Hindlimb muscle (tissue), 1 donor: ENCODE measurements at regions not wholly inside any gene's neighbourhood (a gene's known extent, or its start where the extent isn't known, plus 50 kb on each side); places are given as distances from the start of the nearest gene placed in this dataset.

Experiments
- DNase-seq: peaks from one replicate; pipeline ENCODE4 v3.0.0-alpha.2; 2013

DNA sequence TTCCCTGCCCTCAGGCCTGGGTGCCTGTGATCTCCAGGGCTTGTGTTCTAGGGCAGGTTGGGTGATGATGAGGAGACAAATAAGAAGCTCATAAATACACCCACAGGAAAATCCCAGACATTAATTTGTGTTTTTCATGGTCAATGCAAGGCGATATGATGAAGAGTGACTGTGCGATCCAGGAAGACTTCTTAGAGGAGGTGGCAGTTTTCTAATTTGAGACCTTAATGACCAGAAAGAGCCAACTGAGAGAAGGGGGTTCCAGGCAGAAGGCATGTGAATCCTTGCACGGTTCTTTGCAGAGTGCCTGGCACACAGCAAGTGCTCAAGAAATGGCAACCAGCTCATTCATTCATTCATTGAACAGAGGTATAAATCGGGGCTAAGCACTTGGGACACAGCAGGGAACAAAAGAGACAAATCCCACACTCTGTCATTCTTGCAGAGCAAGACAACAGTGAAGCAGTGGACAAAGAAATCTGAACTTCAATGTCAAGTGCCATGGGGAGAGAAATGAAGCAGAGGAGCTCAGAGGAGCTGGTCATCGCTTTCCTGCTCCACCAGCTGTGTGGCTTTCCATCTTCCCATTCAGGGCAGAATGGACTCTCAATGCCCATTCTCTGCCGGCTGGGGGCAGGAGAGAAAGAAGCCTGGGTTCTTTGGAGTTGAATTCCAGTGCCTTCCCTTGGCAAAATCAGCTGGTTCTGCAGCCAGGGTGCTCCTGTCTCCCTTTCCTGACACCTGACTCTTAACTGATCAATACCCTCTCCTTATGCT lies 128.3 kb downstream of the AACS start:
- no peak for DNase-seq

- DNase-seq: no peak
Observed at GRCh38 chr12:125194163-125194773, 129.0 kb downstream of the AACS start.

- DNase-seq: no peak
Observed at GRCh38 chr12:125194987-125195386, 129.8 kb downstream of the AACS start.

DNA sequence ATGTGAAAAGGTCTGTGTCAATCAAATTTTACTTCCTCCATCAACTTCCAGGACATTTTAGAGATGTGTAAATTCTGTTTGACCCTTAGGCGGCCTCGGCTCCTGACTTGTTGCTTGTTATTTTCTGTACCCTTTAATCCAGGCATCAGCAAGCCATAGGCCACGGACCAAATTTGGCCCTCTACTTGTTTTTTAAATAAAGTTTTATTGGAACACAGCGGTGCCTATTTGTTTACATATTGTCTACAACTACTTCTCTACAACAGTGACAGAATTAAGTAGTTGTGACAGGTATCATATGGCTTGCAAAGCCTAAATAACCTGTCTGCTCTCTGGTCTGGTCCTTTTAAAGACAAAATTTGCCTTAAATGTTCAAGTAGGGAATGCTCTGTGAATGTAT lies 132.1 kb downstream of the AACS start:
- no peak for DNase-seq

DNA sequence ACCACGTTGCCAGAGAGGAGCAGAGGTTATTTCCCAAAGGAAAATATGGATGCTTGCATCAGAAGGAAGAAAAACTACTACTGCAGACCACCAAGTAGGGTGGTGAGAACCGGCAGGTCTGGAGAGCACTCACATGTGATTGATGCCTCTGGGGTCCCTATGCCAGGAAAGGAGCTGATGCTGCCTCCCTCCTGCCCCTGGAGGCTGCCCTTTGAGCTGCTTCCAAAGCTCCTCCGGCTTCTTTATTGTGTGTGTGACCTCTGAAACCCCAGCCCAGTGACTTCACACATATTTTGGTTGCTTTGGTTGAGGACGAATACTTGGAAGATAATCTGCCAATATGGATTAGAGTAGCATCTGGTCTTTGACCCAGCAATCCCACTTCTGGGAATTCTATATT lies 133.4 kb downstream of the AACS start:
- DNase-seq: no peak

GRCh38 chr12:125201090-125201489 lies 135.9 kb downstream of the AACS start:
- no peak for DNase-seq

DNA sequence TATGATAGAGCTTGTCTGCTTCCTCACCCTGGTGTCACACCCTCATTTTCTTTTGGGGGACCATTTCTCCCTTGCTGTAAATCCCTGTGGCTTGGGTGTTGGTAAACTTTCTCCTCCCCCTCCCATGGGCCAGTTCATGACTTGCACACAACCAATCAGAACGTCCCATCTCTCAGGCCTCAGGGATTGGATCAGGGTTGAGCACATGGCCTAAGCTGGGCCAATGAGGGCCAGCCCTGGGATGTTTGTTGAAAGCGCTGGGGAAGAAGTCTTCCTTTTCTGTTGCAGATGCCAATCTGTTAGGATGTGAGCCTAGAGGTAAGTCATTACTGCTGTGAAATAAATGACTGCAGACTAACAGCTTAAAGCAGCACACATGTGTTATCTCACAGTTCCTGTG lies 136.7 kb downstream of the AACS start:
- DNase-seq: no peak

- DNase-seq: no peak
Observed at GRCh38 chr12:125202421-125202820, 137.2 kb downstream of the AACS start.

GRCh38 chr12:125203145-125203765 lies 138.0 kb downstream of the AACS start:
- DNase-seq: no peak

DNA sequence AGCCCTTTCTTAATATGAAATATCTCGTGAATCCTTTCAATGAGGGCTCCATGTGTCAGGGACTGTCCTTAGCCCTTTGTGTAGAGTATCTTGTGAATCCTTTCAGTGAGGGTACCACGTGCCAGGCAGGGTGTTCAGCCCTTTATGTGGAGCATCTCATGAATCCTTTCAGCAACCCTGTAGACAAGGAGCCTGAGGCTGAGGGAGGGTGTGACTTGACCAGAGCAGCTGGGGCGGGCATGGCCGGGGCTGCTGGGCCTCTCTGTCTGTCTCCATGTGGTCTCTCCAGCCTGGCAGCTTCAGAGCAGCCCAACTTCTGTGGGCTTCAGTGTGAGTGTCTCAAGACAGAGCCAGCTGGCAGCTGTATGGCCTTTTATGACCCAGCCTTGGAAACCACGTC lies 140.2 kb downstream of the AACS start:
- DNase-seq: no peak

GRCh38 chr12:125206711-125207110 lies 141.5 kb downstream of the AACS start:
- no peak for DNase-seq

DNA sequence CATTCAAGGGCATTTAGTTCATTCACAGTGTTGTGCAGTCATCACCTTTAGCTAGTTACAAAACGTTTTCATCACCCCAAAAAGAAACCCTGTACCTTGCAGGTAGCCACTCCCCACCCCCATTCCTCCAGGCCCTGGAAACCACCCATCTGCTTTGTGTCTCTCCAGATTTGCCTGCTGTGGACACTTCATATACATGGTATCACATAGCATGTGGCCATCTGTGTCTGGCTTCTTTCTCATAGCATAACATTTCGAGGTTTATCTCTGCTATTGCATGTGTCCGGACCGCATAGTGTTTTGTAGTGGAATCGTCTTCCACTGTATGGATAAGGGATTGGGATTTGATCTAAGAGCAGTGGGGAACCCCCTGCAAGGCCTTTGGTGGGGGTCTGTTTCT lies 143.1 kb downstream of the AACS start:
- no peak for DNase-seq

DNA sequence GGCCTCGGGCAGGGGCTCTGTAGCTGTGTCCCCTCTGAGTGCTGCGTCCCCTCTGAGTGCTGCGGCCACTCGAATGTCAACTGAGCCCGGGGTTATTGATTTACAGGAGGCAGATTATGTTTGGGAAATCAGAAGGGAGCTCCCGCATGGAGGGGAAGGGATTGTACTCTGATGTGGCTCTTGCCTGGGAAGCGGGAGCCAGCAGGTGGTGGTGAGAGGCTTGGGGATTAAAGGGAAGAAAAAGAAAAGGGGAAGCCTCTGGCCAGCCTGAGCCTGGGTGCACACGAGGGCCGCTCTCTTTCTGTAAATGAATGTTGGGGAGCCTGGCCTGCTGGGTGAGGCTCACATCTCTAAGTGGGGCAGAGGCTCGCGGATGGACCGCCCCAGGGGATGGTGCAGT lies 143.7 kb downstream of the AACS start:
- DNase-seq: no peak

- DNase-seq: no peak
Observed at GRCh38 chr12:125210104-125210755, 145.0 kb downstream of the AACS start.

- no peak for DNase-seq
Observed at GRCh38 chr12:125211464-125211863, 146.2 kb downstream of the AACS start.

GRCh38 chr12:125214289-125214688 lies 149.1 kb downstream of the AACS start:
- no peak for DNase-seq

DNA sequence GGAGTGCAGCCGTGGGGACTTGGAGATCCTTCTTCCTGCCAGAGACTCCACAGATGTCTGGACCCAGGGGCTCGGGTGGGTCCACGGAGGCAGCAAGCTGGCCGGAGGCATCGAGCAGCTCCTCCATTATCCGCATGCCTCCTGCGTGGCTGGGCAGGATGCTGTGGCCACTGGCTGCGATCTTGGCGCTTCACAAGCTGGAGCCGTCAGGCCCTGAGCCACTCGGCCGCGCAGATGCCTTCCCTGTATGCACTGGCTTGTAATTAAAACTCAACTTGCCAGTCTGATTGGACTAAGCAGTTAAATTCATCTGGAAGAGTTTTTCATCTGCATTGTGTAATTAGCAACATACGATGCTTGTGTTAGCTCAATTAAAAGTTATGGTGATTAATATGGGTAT lies 151.5 kb downstream of the AACS start:
- no peak for DNase-seq

- DNase-seq: no peak
Observed at GRCh38 chr12:125217308-125217707, 152.1 kb downstream of the AACS start.

- no peak for DNase-seq
Observed at GRCh38 chr12:125218952-125219351, 153.7 kb downstream of the AACS start.

DNA sequence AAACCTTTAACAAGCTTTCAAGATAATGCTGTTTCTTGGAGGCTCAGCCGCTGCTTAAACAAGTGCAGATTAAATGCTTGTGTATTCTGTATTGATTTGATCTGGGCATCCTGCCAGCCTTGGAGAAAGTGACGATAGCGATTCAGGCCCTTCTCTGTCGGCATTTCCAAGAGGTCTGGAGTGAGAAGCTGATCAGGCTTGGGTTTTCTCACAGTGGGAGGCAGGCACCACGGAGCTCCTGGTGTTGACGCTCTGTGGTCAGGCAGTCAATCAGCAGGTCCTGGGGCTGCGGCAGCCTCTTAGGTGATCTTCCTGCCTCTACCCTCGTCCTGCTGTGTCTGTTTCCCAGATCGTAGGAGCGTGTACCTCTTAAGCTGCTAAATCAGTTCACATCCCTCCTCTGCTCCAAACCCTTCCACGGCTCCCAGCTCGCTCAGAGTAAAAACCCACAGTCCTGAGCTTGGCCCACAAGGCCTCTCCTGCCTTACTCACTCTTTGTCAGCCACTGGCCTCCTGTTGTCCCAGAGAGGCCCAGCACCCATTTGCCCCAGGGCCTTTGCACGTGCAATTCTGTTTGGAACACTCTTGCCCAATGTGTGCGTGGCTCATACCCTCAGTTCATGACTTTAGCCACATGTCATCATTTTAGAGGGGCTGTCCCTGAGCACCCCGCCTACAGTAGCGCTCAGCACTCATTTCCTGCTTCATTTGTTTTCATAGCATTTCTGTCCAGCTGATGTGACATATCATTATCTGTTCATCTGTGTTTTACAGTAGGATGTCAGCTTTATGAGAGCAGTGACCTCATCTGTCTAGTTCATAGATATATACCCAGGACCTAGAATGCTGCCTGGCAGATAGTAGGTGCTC lies 155.4 kb downstream of the AACS start:
- no peak for DNase-seq

DNA sequence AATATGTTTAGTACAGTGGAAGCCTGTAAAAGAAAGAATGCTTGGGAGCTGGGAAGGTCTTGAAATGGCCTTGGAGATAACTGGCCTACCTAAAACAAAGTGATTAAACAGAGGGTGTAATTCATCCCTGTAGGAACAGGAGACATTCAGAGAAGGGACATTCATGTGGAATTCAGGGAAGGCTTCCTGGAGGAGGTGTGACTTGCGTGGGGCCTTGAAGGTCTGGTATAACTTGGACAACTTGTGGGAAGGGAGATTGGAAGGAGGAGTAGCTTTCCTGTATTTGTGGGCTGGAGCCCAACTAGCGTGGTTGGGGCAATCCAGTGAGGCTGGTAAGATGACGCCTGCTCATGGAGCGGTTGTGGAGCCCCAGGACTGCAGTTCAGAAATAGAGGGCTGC lies 156.4 kb downstream of the AACS start:
- no peak for DNase-seq

DNA sequence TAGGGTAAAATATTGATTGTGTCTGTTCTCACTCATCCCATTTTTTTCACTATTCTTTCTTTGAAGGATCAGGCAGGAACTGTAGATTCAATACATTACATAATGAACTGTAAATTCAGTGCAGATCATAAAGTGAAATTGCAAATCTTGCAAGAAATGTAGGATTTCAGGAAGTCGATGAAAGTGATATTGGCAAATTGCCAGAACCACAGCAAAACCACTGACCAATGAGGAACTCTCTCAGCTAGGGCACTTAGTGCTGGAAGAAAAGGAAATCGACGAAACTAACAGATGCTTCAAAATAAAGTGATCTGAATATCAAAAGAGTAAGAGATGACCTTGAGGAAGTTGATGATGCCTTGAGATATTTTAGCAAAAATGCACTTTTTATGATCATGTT lies 157.6 kb downstream of the AACS start:
- no peak for DNase-seq

GRCh38 chr12:125225641-125226040 lies 160.4 kb downstream of the AACS start:
- DNase-seq: no peak
